OCI-LY1 (cell line): ENCODE measurements at regions not wholly inside any gene's neighbourhood (a gene's known extent, or its start where the extent isn't known, plus 50 kb on each side); places are given as distances from the start of the nearest gene placed in this dataset.
"Not testable (repeated sequence)": the region's sequence is repeated elsewhere in the genome, so short reads cannot be mapped to it uniquely, and the experiment has no call there.

Experiments
- EZH2 ChIP-seq: fragments of 200-600 bp; sonication (generic), shearing (Covaris generic); IDR thresholded peaks from 2 replicates; pipeline ENCODE4 v1.8.0; 2017; ENCODE audit warnings: borderline replicate concordance, mixed run types, mild to moderate bottlenecking, antibody characterized with exemption, low read length, moderate library complexity, mixed read lengths
- TF ChIP-seq, protein P1 (sequence below): fragments of 200-600 bp; sonication (generic), shearing (Covaris generic); IDR thresholded peaks from 2 replicates; pipeline ENCODE4 v1.5.1; 2017; ENCODE audit warnings: mild to moderate bottlenecking, antibody characterized with exemption, low read length, moderate library complexity, mixed read lengths

DNA sequence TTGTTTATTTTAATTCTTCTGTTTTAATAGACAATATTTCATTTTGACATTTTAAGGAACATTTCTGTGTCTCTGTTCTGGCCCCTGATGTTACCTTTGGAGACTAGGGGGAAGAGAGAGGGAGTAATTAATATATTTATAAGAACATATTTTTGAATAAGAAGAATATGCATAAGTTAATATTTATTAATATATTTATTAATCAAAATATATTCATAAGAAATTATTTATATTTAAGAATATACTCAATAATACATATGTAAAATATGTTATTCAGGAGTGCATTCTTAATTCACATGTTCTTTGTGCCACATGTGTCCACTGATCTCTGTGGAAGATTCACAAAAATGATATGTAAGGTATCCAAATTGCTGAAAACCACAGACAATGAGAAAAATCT, 1687.7 kb downstream of the SPATA31A7 start:
- TF ChIP-seq, protein P1, sequence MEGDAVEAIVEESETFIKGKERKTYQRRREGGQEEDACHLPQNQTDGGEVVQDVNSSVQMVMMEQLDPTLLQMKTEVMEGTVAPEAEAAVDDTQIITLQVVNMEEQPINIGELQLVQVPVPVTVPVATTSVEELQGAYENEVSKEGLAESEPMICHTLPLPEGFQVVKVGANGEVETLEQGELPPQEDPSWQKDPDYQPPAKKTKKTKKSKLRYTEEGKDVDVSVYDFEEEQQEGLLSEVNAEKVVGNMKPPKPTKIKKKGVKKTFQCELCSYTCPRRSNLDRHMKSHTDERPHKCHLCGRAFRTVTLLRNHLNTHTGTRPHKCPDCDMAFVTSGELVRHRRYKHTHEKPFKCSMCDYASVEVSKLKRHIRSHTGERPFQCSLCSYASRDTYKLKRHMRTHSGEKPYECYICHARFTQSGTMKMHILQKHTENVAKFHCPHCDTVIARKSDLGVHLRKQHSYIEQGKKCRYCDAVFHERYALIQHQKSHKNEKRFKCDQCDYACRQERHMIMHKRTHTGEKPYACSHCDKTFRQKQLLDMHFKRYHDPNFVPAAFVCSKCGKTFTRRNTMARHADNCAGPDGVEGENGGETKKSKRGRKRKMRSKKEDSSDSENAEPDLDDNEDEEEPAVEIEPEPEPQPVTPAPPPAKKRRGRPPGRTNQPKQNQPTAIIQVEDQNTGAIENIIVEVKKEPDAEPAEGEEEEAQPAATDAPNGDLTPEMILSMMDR, result not testable (repeated sequence)
- TF ChIP-seq EZH2, result not testable (repeated sequence)
